Right lobe of liver (tissue), 6 donors: ENCODE measurements at regions not wholly inside any gene's neighbourhood (a gene's known extent, or its start where the extent isn't known, plus 50 kb on each side); places are given as distances from the start of the nearest gene placed in this dataset.
A peak's percentile ranks its signal among the peaks of the same experiment; 100 is the strongest.

Experiments used
- ATAC-seq, 4 donors: fragments of 200-7000 bp; cut with Tn5 transposase; one replicate each; pipeline ENCODE4 v1.9.1; 2020; ENCODE audit warnings: mild to moderate bottlenecking in 4 of 4, moderate library complexity in 4 of 4
- DNase-seq, 3 donors: peaks; one replicate each; pipeline ENCODE4 v3.0.0-alpha.2; 2020
- H3K27ac ChIP-seq, 3 donors: fragments of 200-600 bp; one replicate each; pipeline ENCODE4 v1.8.0; 2022
- H3K27me3 ChIP-seq, 2 donors: fragments of 200-600 bp; one replicate each; pipeline ENCODE4 v1.8.0; 2022
- H3K36me3 ChIP-seq, 4 donors: fragments of 200-600 bp; sonication (generic) in 1 of 4; one replicate each; pipeline versions ENCODE4 v1.5.1 to v1.8.0; 2017 to 2022; ENCODE audit warnings: control low read depth in 1 of 4
- H3K4me1 ChIP-seq, 4 donors: fragments of 200-600 bp; sonication (generic) in 1 of 4; one replicate each; pipeline versions ENCODE4 v1.5.1 to v1.8.0; 2017 to 2022; ENCODE audit warnings: control low read depth in 1 of 4
- H3K4me3 ChIP-seq, 3 donors: fragments of 200-600 bp; one replicate each; pipeline ENCODE4 v1.8.0; 2022
- H3K9me3 ChIP-seq, 4 donors: fragments of 200-600 bp; sonication (generic) in 1 of 4; one replicate each; pipeline versions ENCODE4 v1.5.1 to v1.8.0; 2017 to 2022; ENCODE audit warnings: control low read depth in 1 of 4
- POLR2A ChIP-seq: fragments of 450-650 bp; IDR thresholded peaks from one replicate; pipeline ENCODE4 v1.6.1; 2017; ENCODE audit warnings: antibody characterized with exemption, mild to moderate bottlenecking
- WGBS: methylation state at CpG from one replicate; pipeline ENCODE4 v1.1.6; 2018; ENCODE audit warnings: low coverage, low lambda C conversion rate; ENCODE audit not compliant: insufficient coverage; ENCODE audit errors: missing lambda C conversion rate; 5-methylcytosine and 5-hydroxymethylcytosine counted together
- intact Hi-C, 2 donors: fragments of 100-400 bp; cut with DNase I; formaldehyde crosslinking; loops; one replicate each; pipeline versions ENCODE4 v1.11.2 to v1.14.1; 2022
- TF ChIP-seq, protein P1 (sequence below), 4 donors: fragments of 200-600 bp in 3 of 4; fragments of 450-650 bp in 1 of 4; IDR thresholded peaks; one replicate each; pipeline versions ENCODE4 v1.5.1 to v1.8.0; 2016 to 2022; ENCODE audit warnings: antibody characterized with exemption in 4 of 4, mild to moderate bottlenecking in 2 of 4
- donor health status: DM: no; HTN: yes; CAD: no.
- donor health status: DM: no; HTN: no; CAD: no.
- donor health status: DM: no; HTN: no; CAD: no.
- donor health status: DM: no; HTN: yes; CAD: no.
- donor health status: DM: no; HTN: yes; CAD: no.

DNA sequence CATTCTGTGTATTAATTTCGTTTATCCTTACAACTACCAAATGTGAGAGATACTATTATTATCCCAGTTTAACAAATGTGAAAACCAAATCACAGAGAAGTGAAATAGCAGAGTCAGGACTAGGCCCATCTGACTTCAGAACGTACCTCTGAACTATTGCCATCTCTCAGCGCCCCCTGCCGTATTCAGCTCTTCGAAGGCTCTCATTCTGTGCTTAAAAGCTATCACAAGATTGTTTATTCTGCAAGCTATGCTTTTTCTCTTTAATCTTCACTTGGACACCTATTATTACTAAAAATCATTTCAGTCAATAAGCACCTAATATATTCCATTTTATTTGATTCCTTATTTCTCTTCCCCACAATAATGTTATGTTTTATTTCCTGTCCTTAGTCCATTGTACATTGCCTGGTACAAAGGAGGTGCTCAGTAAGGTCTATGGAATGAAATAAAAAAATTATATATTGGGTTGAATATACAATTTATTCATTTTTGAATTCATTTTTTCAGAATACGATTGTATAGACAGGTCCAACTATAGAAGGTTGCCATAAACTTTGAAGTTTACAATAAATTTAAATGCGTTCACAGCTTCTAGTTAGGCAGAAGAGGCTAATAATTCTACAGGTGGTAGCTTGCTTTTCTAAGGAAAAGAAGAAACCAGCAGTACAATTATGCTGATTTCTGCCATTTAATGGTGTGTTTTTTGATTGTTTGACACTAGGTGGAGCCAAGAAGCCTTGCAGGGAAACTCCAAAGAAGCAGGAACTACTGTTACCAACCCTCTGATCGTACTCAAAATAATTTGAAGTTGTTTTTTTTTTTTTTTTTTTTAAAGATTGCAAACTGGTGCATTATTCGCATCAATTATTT, 202.2 kb upstream of the DMRTA1 start:
- DNase-seq (no peak), ATAC-seq (peak; percentile 74 to 90 (median 82))
- no peaks in the 10 kb centered on the region for H3K27me3 ChIP-seq
- 25% methylated on average over 9 of the region's 9 CpGs for WGBS
- no peaks in the 10 kb centered on the region for H3K4me1 ChIP-seq
- no peaks in the 10 kb centered on the region for H3K36me3 ChIP-seq
- intact Hi-C loops = no loop called here
- no peak overlapping the region for H3K4me3 ChIP-seq
- H3K27ac ChIP-seq = no peak overlapping the region
- no peaks in the 10 kb centered on the region for H3K9me3 ChIP-seq
- no peak for TF ChIP-seq POLR2A
- TF ChIP-seq, protein P1, sequence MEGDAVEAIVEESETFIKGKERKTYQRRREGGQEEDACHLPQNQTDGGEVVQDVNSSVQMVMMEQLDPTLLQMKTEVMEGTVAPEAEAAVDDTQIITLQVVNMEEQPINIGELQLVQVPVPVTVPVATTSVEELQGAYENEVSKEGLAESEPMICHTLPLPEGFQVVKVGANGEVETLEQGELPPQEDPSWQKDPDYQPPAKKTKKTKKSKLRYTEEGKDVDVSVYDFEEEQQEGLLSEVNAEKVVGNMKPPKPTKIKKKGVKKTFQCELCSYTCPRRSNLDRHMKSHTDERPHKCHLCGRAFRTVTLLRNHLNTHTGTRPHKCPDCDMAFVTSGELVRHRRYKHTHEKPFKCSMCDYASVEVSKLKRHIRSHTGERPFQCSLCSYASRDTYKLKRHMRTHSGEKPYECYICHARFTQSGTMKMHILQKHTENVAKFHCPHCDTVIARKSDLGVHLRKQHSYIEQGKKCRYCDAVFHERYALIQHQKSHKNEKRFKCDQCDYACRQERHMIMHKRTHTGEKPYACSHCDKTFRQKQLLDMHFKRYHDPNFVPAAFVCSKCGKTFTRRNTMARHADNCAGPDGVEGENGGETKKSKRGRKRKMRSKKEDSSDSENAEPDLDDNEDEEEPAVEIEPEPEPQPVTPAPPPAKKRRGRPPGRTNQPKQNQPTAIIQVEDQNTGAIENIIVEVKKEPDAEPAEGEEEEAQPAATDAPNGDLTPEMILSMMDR (IDR thresholded peaks at IDR 0.05) = peak; percentile 42 to 61 (median 57)

DNA sequence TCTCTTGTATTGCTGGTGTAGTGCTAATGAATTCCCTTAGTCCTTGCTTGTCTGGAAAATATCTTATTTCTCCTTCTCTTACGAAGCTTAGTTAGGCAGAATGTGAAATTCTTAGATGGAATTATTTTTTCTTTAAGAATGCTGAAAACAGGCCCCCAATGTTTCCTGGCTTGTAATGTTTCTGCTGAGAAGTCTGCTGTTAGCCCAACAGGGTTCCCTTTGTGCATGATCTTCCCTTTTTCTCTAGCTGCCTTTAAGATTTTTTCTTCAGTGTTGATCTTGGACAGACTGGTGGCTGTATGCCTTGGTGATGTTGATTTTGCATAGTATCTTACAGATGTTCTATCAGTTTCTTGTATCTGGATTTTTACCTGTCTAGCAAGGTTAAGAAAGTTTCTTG, 191.3 kb upstream of the DMRTA1 start:
- Histone ChIP-seq H3K4me1 (no peaks in the 10 kb centered on the region), H3K4me3 (no peak overlapping the region), H3K27ac (no peak overlapping the region), H3K36me3 (no peaks in the 10 kb centered on the region), H3K9me3 (no peaks in the 10 kb centered on the region), H3K27me3 (no peaks in the 10 kb centered on the region)
- ATAC-seq (no peak), DNase-seq (no peak)
- TF ChIP-seq, protein P1 (IDR thresholded peaks at IDR 0.05) = no peak
- TF ChIP-seq POLR2A = no peak
- 31% methylated on average over 1 of the region's 1 CpG for WGBS
- intact Hi-C loops = loop anchor here in 1 of 2 donors (10.0 kb wide), 1 partner anchor 441 kb away; no protein-coding TSS in a partner anchor

DNA sequence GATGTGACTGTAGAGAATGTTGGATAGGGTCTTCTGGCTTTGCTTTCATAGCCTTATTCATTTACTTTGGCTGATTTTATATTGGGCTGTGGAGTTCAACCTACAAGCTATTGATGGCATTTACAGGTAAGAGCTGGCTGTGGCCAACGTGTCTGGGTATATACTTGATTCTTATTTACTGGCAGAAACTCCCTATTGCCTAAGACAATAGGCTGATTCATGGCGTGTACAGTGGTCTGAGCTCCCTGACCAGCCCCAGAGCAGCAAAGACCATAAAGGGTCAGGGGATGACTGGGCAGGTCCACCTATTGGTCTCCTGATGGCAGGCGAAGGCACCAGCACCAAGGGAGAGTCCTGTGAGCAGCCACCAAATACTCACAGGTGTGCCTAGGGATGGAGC, 190.2 kb upstream of the DMRTA1 start:
- intact Hi-C loops = loop anchor here in 1 of 2 donors (10.0 kb wide), 1 partner anchor 442 kb away; no protein-coding TSS in a partner anchor
- Histone ChIP-seq H3K9me3 (no peaks in the 10 kb centered on the region), H3K36me3 (no peaks in the 10 kb centered on the region), H3K4me3 (no peak overlapping the region), H3K27me3 (no peaks in the 10 kb centered on the region), H3K27ac (no peak overlapping the region), H3K4me1 (no peaks in the 10 kb centered on the region)
- WGBS = 61% methylated on average over 3 of the region's 3 CpGs
- TF ChIP-seq, protein P1 (IDR thresholded peaks at IDR 0.05) = no peak
- no peak for TF ChIP-seq POLR2A
- DNase-seq (no peak), ATAC-seq (no peak)

DNA sequence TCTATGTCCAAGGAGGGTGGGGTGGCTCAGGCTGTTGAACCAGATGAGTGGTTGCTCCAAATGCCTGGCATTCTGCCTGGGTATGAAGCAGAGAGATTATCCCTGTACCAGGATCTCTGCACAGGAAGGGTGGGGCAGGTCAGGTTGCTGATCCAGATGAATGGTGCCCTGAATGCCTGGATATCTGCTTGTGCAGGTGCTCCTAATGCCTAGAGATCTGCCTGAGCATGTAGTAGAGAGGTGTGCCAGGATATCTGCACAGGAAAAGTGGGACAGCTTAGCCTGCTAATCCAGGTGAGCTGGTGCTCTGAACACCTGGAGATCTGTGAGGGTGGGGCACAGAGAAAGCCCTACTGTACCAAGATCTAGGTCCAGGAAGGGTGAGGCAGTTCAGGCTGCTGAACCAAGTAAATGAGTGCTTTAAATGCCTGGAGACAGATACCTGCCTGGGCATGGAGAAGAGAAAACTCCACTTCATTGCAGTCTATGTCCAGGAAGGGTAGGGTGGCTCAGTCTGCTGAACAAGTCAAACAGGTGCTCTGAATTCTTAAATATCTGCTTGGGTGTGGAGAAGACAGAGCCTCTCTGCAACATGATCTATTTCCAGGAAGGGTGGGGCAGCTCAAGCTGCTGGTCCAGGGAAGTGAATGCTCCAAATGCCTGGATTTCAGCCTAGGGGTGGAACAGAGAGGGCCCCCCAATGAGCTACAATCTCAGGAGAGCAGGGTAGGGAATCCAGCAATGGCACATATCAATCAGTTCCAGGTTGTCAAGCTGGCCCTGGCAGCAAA, 189.4 kb upstream of the DMRTA1 start:
- Histone ChIP-seq H3K36me3 (no peaks in the 10 kb centered on the region), H3K27me3 (no peaks in the 10 kb centered on the region), H3K4me3 (no peak overlapping the region), H3K4me1 (no peaks in the 10 kb centered on the region), H3K27ac (no peak overlapping the region), H3K9me3 (no peaks in the 10 kb centered on the region)
- intact Hi-C loops = loop anchor here in 1 of 2 donors (10.0 kb wide), 1 partner anchor 442 kb away; no protein-coding TSS in a partner anchor
- no peak for TF ChIP-seq POLR2A
- TF ChIP-seq, protein P1 (IDR thresholded peaks at IDR 0.05) = no peak
- ATAC-seq = no peak
- no peak for DNase-seq
